H1 (cell line): ENCODE measurements at regions not wholly inside any gene's neighbourhood (a gene's known extent, or its start where the extent isn't known, plus 50 kb on each side); places are given as distances from the start of the nearest gene placed in this dataset.

Experiments used
- ATF3 ChIP-seq: IDR thresholded peaks from 2 replicates; pipeline ENCODE4 v1.6.1; 2011; ENCODE audit warnings: low read depth, mild to moderate bottlenecking, low read length; ENCODE audit not compliant: insufficient read depth
- BCL11A ChIP-seq, 2 experiments: IDR thresholded peaks; one replicate each; pipeline ENCODE4 v1.6.1; 2011; ENCODE audit warnings: low read depth in 2 of 2, low read length in 2 of 2, mild to moderate bottlenecking in 2 of 2
- EGR1 ChIP-seq: IDR thresholded peaks from 2 replicates; pipeline ENCODE4 v1.6.1; 2011; ENCODE audit warnings: low read depth, low read length, borderline replicate concordance
- JUND ChIP-seq: IDR thresholded peaks from 2 replicates; pipeline ENCODE4 v1.6.1; 2011; ENCODE audit warnings: mild to moderate bottlenecking, improper control_type of control experiment, low read length
- MAX ChIP-seq: IDR thresholded peaks from 2 replicates; pipeline ENCODE4 v1.6.1; 2012; ENCODE audit warnings: inconsistent platforms
- RXRA ChIP-seq: IDR thresholded peaks from 2 replicates; pipeline ENCODE4 v1.6.1; 2011; ENCODE audit warnings: low read depth, mild to moderate bottlenecking, low read length, moderate library complexity; ENCODE audit not compliant: insufficient read depth

- TF ChIP-seq MAX (no peak), ATF3 (no peak), JUND (no peak), EGR1 (no peak), RXRA (no peak), BCL11A (IDR thresholded peaks at IDR 0.05; ENCODE audit: low read depth in 2 of 2, low read length in 2 of 2) (no peak)
- TF ChIP-seq, all 59 proteins: peak for 0
Measured at GRCh38 chr3:139122612-139123011, 77.9 kb upstream of the PRR23C start (continued).
